Activated T-cell treated with anti-CD3 and anti-CD28 coated beads, Interleukin-2, amount 50 U/mL, for 24 hours (primary cell): ENCODE measurements at regions not wholly inside any gene's neighbourhood (a gene's known extent, or its start where the extent isn't known, plus 50 kb on each side); places are given as distances from the start of the nearest gene placed in this dataset.
"Not testable (repeated sequence)": the region's sequence is repeated elsewhere in the genome, so short reads cannot be mapped to it uniquely, and the experiment has no call there.

ENCODE experiments used
- DNase-seq: peaks from one replicate; pipeline ENCODE4 v3.0.0-alpha.2; 2020
- H3K27ac Mint-ChIP-seq: 2 replicates; pipeline ENCODE4 v1.8.0; 2020; ENCODE audit warnings: mild to moderate bottlenecking, mixed read lengths
- H3K27me3 Mint-ChIP-seq: 2 replicates; pipeline ENCODE4 v1.8.0; 2020; ENCODE audit warnings: mixed read lengths
- H3K36me3 Mint-ChIP-seq: 2 replicates; pipeline ENCODE4 v1.8.0; 2020; ENCODE audit warnings: low read depth, mixed read lengths
- H3K4me1 Mint-ChIP-seq: 2 replicates; pipeline ENCODE4 v1.8.0; 2020; ENCODE audit warnings: low read depth, mixed read lengths
- H3K4me3 Mint-ChIP-seq: 2 replicates; pipeline ENCODE4 v1.8.0; 2020; ENCODE audit warnings: mild to moderate bottlenecking, moderate library complexity, mixed read lengths
- H3K9me3 Mint-ChIP-seq: 2 replicates; pipeline ENCODE4 v1.8.0; 2020; ENCODE audit warnings: mixed read lengths

GRCh38 chr16:62846399-62847057 is 810.3 kb upstream of the CDH8 start:
- no peaks in the 10 kb centered on the region for H3K4me1 Mint-ChIP-seq
- DNase-seq, result no peak
- no peak overlapping the region for H3K27ac Mint-ChIP-seq
- no peaks in the 10 kb centered on the region for H3K36me3 Mint-ChIP-seq
- H3K9me3 Mint-ChIP-seq, result peaks cover 28% of the 10 kb centered on the region
- H3K27me3 Mint-ChIP-seq, result no peaks in the 10 kb centered on the region
- H3K4me3 Mint-ChIP-seq, result no peak overlapping the region

- H3K4me3 Mint-ChIP-seq, result no peak overlapping the region
- no peak overlapping the region for H3K27ac Mint-ChIP-seq
- DNase-seq, result no peak
- no peaks in the 10 kb centered on the region for H3K27me3 Mint-ChIP-seq
- H3K9me3 Mint-ChIP-seq, result peaks cover 25% of the 10 kb centered on the region
- no peaks in the 10 kb centered on the region for H3K36me3 Mint-ChIP-seq
- no peaks in the 10 kb centered on the region for H3K4me1 Mint-ChIP-seq
These were observed 796.0 kb upstream of the CDH8 start for GRCh38 chr16:62832214-62832613.

DNA sequence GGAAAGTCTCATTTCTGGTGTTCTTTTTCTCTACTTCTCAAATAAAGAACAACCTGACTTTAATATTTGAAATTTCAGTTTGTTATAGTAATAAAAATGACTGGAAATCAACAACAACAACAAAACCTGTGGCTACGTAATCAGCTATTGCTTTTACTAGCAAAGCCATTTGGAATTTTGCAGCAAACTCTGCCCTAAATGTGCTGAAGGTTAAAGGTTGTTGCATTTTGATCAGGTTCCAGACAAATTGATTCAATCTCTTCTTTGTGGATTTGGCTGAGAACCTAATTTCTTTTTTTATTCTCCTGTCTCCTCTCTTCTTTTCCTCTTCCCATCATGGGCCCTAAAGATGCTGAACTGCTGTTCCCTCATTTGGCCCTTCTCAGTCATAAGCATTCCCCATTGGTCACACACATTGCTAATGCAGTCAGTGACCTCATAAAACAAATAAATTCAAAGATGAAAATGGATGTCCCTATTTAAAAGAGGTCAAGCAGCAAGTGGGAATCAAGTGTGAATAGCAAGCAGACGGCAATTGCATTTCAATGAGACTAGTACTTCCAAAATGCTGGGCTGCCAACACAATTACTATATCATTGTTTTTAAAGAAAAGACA is 795.1 kb upstream of the CDH8 start:
- Mint-ChIP-seq H3K36me3 (no peaks in the 10 kb centered on the region), H3K4me3 (no peak overlapping the region), H3K9me3 (peaks cover 23% of the 10 kb centered on the region), H3K4me1 (no peaks in the 10 kb centered on the region), H3K27me3 (no peaks in the 10 kb centered on the region), H3K27ac (no peak overlapping the region)
- no peak for DNase-seq

GRCh38 chr16:62829607-62830006 is 793.4 kb upstream of the CDH8 start:
- H3K27me3 Mint-ChIP-seq, result no peaks in the 10 kb centered on the region
- peaks cover 22% of the 10 kb centered on the region for H3K9me3 Mint-ChIP-seq
- no peaks in the 10 kb centered on the region for H3K36me3 Mint-ChIP-seq
- no peaks in the 10 kb centered on the region for H3K4me1 Mint-ChIP-seq
- DNase-seq, result no peak
- no peak overlapping the region for H3K4me3 Mint-ChIP-seq
- no peak overlapping the region for H3K27ac Mint-ChIP-seq

DNA sequence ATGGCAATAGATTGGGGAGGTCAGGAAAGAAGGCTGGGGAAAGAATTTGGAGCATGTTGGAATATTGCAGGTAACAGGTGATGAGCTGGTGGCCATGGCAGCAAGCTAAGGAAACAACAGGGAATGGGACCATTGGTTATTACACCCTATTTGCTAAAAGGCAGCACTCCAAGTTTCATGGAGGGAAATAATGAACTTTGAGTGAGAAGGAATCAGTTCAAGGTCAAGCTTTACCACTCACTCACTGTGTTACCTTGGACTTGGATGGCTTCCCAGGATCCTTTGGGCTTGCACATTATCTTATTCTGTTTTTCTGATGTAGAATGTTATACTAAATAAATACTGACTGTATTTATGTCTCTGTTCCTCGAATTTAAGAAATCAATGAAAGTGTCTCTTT is 792.8 kb upstream of the CDH8 start:
- Mint-ChIP-seq H3K27ac (no peak overlapping the region), H3K27me3 (no peaks in the 10 kb centered on the region), H3K4me3 (no peak overlapping the region), H3K4me1 (no peaks in the 10 kb centered on the region), H3K9me3 (peaks cover 25% of the 10 kb centered on the region), H3K36me3 (no peaks in the 10 kb centered on the region)
- DNase-seq, result no peak

- DNase-seq, result no peak
- H3K27ac Mint-ChIP-seq, result no peak overlapping the region
- no peaks in the 10 kb centered on the region for H3K4me1 Mint-ChIP-seq
- no peak overlapping the region for H3K4me3 Mint-ChIP-seq
- peaks cover 32% of the 10 kb centered on the region for H3K9me3 Mint-ChIP-seq
- no peaks in the 10 kb centered on the region for H3K36me3 Mint-ChIP-seq
- H3K27me3 Mint-ChIP-seq, result no peaks in the 10 kb centered on the region
These were observed 785.6 kb upstream of the CDH8 start for GRCh38 chr16:62821824-62822223.

GRCh38 chr16:62816971-62817519 is 780.8 kb upstream of the CDH8 start:
- no peaks in the 10 kb centered on the region for H3K36me3 Mint-ChIP-seq
- H3K9me3 Mint-ChIP-seq, result peaks cover 33% of the 10 kb centered on the region
- no peak overlapping the region for H3K27ac Mint-ChIP-seq
- no peaks in the 10 kb centered on the region for H3K4me1 Mint-ChIP-seq
- no peaks in the 10 kb centered on the region for H3K27me3 Mint-ChIP-seq
- DNase-seq, result no peak
- H3K4me3 Mint-ChIP-seq, result no peak overlapping the region

DNA sequence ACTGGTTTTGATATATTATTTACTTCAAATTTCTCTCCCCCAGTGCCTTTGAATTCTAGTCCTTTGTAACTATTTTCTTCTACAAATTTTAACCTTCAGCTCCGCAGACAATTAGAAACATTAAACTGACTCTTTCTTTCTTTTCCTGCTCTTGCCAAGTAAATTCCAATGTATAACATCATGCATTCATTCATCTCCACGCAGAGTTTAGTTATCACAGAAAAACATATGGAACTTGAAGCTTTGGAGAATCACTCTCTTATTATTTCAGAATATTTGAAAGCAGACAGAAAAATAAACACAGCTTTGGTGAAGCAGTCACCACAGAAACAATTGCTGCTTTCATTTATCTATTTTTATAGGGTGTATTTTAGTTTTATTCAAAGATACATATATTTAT is 778.7 kb upstream of the CDH8 start:
- no peak for DNase-seq
- H3K36me3 Mint-ChIP-seq, result no peaks in the 10 kb centered on the region
- H3K9me3 Mint-ChIP-seq, result peaks cover 29% of the 10 kb centered on the region
- H3K4me3 Mint-ChIP-seq, result no peak overlapping the region
- no peaks in the 10 kb centered on the region for H3K27me3 Mint-ChIP-seq
- no peaks in the 10 kb centered on the region for H3K4me1 Mint-ChIP-seq
- H3K27ac Mint-ChIP-seq, result no peak overlapping the region

- peaks cover 37% of the 10 kb centered on the region for H3K9me3 Mint-ChIP-seq
- H3K4me1 Mint-ChIP-seq, result no peaks in the 10 kb centered on the region
These were observed 769.1 kb upstream of the CDH8 start for GRCh38 chr16:62805221-62805857.

DNA sequence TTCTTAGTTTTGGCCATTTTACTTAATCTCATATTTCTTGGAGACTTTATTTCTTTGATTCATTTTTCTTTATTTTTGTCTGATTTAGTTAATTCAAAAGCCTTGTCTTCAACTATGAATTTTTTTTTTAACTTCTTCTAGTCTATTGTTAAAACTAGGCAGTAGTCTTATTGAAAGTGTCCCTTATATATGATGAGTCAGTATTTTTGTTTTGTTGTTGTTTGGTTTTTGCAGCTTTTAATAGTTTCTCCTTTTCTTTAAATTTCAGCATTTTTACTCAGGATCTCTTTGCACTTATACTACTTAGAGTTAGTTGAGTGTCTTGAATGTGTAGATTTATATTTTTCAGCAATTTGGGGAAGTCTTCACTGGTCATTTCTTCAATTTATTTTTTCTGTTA is 758.5 kb upstream of the CDH8 start:
- Mint-ChIP-seq H3K27ac (no peak overlapping the region), H3K4me1 (no peaks in the 10 kb centered on the region), H3K4me3 (no peak overlapping the region), H3K9me3 (peaks cover 46% of the 10 kb centered on the region), H3K36me3 (no peaks in the 10 kb centered on the region), H3K27me3 (no peaks in the 10 kb centered on the region)
- DNase-seq, result no peak

More at GRCh38 chr16:62805221-62805857, 769.1 kb upstream of the CDH8 start:
- H3K4me3 Mint-ChIP-seq, result no peak overlapping the region
- no peaks in the 10 kb centered on the region for H3K36me3 Mint-ChIP-seq
- DNase-seq, result no peak
- H3K27ac Mint-ChIP-seq, result no peak overlapping the region
- H3K27me3 Mint-ChIP-seq, result no peaks in the 10 kb centered on the region

DNA sequence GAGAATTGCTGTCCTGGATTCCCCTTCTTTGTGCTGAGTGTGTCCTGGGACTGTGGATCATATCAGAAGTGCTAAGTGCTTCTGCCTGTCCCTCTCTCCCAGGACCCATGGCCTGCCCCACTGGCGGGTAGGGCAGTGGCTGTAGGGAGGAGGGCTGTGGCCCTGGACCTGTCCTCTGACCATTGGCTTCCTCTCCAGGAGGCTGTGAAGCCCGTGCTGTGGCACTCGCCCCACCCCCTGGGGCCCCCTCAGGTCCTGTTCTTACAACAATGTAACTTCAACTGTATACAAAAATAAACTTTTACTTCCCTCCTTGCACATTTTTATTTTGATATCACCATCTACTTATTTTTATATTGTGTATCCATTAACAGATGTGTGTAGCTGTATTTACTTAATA is 743.8 kb upstream of the CDH8 start:
- H3K4me3 Mint-ChIP-seq, H3K4me1 Mint-ChIP-seq, DNase-seq, H3K36me3 Mint-ChIP-seq, H3K27me3 Mint-ChIP-seq, H3K27ac Mint-ChIP-seq: not testable (repeated sequence)
- H3K9me3 Mint-ChIP-seq, result peaks cover 30% of the 10 kb centered on the region

DNA sequence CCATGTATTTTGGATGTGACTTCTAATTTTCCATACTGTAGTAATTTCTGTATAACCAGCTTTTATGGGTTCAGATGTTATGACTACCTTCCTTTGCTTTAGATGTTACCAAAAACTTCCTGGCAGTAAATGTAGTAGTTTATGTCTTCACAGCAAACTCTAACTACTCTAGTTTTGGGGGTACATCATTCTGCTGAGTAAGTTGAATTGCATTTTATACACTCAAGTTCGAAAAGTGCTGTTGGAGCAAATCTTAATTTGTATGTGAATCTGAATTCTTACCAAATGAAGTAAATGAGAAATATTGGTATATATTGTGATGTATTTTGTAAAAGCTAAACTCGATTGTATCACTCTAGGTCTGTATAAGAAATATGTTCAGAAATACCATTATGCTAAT is 728.3 kb upstream of the CDH8 start:
- Mint-ChIP-seq H3K36me3 (no peaks in the 10 kb centered on the region), H3K4me1 (no peaks in the 10 kb centered on the region), H3K27ac (no peak overlapping the region), H3K4me3 (no peak overlapping the region), H3K27me3 (no peaks in the 10 kb centered on the region), H3K9me3 (peaks cover 22% of the 10 kb centered on the region)
- DNase-seq, result no peak

DNA sequence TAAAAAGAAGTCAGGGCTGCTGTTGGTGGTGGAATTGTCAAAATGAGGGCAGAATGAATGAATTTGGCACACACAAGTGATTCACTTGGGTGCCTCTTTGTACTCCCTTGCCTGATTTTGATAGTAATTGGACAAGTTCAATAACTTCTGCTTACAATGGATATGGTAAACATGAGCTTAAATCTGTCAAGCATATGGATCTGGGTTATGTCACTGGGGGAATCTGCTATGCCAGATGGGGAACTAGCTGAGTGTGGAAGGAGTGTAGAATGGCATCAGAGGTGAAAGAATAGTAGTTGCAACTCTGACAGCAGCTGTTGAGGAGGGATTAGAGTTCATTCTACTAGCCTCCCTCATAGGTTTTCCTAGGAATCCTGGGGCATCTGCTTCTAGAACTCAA is 724.2 kb upstream of the CDH8 start:
- H3K4me1 Mint-ChIP-seq, result no peaks in the 10 kb centered on the region
- DNase-seq, result no peak
- no peak overlapping the region for H3K27ac Mint-ChIP-seq
- H3K9me3 Mint-ChIP-seq, result peaks cover 26% of the 10 kb centered on the region
- H3K4me3 Mint-ChIP-seq, result no peak overlapping the region
- H3K36me3 Mint-ChIP-seq, result no peaks in the 10 kb centered on the region
- H3K27me3 Mint-ChIP-seq, result no peaks in the 10 kb centered on the region

DNA sequence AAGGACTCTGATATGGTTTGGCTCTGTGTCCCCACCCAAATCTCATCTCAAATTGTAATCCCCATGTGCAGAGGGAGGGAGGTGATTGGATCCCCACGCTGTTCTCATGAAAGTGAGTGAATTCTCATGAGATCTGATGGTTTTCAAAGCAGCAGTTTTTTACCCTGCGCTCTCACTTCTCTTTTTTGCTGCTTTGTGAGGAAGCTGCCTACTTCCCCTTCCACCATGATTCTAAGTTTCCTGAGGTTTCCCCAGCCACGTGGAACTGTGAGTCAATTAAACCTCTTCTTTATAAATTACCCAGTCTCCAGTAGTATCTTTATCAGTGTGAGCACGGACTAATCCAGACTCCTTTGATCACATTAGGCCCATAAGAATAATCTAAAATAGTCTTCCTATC is 719.7 kb upstream of the CDH8 start:
- no peak overlapping the region for H3K4me3 Mint-ChIP-seq
- no peaks in the 10 kb centered on the region for H3K4me1 Mint-ChIP-seq
- no peaks in the 10 kb centered on the region for H3K36me3 Mint-ChIP-seq
- H3K9me3 Mint-ChIP-seq, result peaks cover 39% of the 10 kb centered on the region
- no peak overlapping the region for H3K27ac Mint-ChIP-seq
- DNase-seq, result no peak
- H3K27me3 Mint-ChIP-seq, result no peaks in the 10 kb centered on the region

DNA sequence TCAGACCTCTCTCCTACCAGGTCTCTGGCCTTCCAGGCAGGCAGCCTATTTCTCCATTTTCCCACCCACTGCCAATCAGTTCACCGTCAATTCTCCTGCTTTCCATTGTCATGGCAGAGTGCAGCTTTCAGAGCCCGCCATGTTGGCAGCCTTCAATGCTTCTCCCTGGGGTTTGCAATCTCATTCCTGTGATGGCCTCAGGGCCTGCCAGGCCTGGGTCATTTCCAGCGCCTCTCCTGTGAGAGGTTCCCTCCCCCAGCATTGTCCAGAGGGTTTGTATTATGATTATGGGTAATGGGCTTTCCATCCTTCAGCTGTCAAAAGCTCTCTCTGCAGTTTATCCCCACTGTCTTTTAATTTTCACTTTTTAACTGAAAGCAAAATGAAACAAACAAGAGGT is 716.6 kb upstream of the CDH8 start:
- H3K9me3 Mint-ChIP-seq, result peaks cover 33% of the 10 kb centered on the region
- H3K4me1 Mint-ChIP-seq, result no peaks in the 10 kb centered on the region
- H3K4me3 Mint-ChIP-seq, result no peak overlapping the region
- no peak for DNase-seq
- H3K27me3 Mint-ChIP-seq, result no peaks in the 10 kb centered on the region
- no peak overlapping the region for H3K27ac Mint-ChIP-seq
- no peaks in the 10 kb centered on the region for H3K36me3 Mint-ChIP-seq
